Neural progenitor cell (in vitro differentiated cells): ENCODE measurements at regions not wholly inside any gene's neighbourhood (a gene's known extent, or its start where the extent isn't known, plus 50 kb on each side); places are given as distances from the start of the nearest gene placed in this dataset.

Source experiments
- CTCF ChIP-seq: fragments of 200-600 bp; sonication (generic); IDR thresholded peaks from 2 replicates; pipeline ENCODE4 v1.5.1; 2017; ENCODE audit warnings: antibody characterized with exemption, mild to moderate bottlenecking
- EZH2phosphoT487 ChIP-seq: fragments of 200-600 bp; sonication (generic); IDR thresholded peaks from 2 replicates; pipeline ENCODE4 v1.6.1; 2017; ENCODE audit warnings: antibody characterized with exemption

- TF ChIP-seq CTCF (no peak), EZH2phosphoT487 (no peak)
Observed at GRCh38 chr9:107665057-107665456, 175.5 kb upstream of the KLF4 start.
